ENCODE measurements at regions not wholly inside any gene's neighbourhood (a gene's known extent, or its start where the extent isn't known, plus 50 kb on each side); places are given as distances from the start of the nearest gene placed in this dataset.
"Not testable (repeated sequence)": the region's sequence is repeated elsewhere in the genome, so short reads cannot be mapped to it uniquely, and the experiment has no call there.

GRCh38 chr14:83153081-83153480 lies 1619.4 kb upstream of the SEL1L start:
- FAIRE-seq = no peak

- no peak for FAIRE-seq
These were observed 1628.8 kb upstream of the SEL1L start for GRCh38 chr14:83162361-83162929.

DNA sequence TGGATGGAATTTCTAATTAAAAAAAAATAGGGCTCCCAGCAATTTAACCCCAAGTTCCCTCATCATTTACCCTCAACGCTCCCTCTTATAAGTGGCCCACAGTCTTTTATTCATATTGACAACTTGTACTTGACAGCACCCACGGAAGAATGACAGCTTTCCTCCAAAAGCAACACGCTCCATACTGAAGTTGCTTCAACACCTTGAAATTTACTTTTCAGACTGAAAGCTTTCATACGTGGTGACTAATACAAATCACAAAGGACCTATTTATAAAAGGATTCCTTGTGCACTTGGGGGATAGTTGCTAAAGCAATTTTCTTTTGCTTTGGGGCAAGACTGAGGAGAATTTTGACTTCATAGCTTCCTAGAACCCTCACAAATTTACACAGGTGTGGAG lies 1629.4 kb upstream of the SEL1L start:
- FAIRE-seq = no peak

DNA sequence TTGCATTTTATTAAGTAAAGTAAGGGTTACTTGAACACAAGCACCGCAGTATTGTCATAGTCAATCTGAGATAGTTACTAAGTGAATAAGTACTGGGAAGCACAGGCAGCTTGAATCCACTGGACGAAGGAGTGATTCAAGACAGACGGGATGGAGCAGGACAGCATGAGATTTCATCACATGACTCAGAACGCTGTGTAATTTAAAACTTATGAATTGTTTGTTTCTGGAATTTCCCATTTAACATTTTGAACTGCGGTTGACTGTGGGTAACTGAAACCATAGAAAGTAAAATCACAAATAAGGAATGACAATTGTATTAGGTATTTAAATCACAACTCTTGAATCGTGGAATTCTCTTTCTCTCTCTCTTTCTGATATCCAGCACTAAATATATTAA lies 1630.4 kb upstream of the SEL1L start:
- no peak for FAIRE-seq

DNA sequence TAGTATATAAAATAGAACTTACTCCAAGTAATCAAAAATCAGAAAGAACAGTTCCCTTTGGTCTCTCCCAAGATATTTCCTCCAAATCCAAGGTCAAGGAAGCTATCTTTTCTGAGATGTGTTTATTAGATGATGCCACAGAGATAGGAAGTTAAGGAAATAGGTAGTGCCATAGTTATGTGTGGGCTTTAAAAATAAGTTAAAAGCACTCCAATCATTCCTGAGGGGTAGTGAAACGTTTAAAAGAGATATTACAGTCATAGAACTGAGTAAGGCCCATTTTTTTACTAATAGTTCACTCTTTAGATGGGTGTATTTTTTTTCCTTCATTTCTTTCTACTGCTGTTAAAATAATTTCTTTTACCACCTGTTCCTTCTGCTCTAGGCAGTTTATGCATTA lies 1630.9 kb upstream of the SEL1L start:
- no peak for FAIRE-seq

GRCh38 chr14:83170165-83170564 lies 1636.5 kb upstream of the SEL1L start:
- no peak for FAIRE-seq

DNA sequence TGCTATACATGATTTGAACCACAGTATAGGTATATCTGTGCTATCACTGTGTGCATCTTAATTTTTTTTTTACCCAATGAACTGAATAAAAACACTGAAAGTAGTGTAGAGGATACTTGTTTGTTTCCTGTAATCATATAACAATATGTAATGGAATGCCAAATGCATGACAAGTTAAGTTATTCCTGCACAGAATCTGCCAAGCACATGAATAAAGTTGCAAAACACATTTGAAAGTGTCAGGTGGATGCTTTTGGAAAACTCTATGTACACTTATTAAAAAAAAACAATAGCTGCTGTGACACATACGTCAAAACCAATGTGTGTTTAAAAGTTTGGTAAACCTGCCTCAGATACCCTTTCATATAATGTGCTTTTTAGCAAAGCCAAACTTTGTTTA lies 1638.1 kb upstream of the SEL1L start:
- no peak for FAIRE-seq

GRCh38 chr14:83172363-83172762 lies 1638.7 kb upstream of the SEL1L start:
- no peak for FAIRE-seq

- FAIRE-seq = no peak
These were observed 1640.0 kb upstream of the SEL1L start for GRCh38 chr14:83173687-83174086.

DNA sequence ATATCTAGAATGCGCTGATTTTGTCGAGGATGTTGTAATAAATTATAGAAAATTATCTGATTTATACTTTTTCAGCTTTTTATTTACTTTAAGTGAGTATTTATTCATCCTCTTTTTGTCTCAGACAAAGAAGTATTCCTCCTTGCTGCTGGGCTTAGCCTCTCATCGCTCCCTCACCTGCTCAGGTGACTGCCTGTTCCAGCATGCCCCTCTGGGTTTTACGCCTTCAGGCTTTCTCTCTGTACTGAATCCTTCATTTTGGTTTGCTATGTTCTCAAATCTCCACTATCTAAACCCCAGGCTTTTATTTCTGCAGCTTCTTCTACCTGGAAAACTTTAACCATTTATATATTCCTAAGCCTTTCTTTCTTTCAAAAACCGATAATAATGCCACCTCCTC lies 1650.9 kb upstream of the SEL1L start:
- FAIRE-seq = no peak

- FAIRE-seq = not testable (repeated sequence)
These were observed 1654.7 kb upstream of the SEL1L start for GRCh38 chr14:83188311-83188710.

- no peak for FAIRE-seq
These were observed 1662.6 kb upstream of the SEL1L start for GRCh38 chr14:83196236-83196635.

DNA sequence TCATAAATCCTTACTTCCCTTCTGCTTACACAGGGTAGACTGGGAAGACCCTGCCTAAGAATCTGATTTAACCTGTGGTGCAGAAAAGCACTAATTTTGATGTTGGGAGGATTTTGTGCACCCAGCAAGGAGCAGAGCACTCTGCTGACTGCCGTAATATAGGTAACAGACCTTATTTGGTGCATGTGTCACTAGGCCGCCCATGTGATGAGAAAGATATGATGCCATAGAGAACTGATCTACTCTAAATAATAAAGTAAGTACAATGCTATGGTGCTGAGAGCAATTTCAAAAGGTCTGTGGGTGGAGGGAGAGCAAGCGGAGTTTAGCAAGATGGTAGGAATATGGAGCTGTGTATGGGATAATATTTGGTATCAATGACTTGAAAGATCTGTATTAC lies 1663.6 kb upstream of the SEL1L start:
- no peak for FAIRE-seq

- FAIRE-seq = no peak
These were observed 1673.9 kb upstream of the SEL1L start for GRCh38 chr14:83207550-83207949.

DNA sequence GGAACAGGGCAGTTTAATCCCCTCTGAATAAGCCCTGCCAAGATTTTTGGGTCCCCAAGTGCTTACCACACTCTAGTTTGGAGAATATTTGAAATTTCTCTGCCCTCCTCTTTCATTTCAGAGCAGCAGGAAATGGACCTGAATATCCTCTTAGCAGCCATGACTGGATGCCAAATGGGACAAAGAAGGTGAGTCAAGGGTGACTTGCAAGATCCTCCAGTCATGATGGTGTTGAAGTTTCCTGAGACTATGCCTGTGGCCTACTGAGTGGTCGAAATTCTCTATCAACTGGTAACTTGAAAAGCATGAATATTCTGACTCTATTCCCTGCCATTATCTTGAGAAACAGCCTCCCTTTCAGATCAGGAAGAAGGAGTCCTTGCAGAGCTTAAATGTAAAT lies 1674.7 kb upstream of the SEL1L start:
- no peak for FAIRE-seq

- FAIRE-seq = no peak
These were observed 1683.8 kb upstream of the SEL1L start for GRCh38 chr14:83217492-83217891.

DNA sequence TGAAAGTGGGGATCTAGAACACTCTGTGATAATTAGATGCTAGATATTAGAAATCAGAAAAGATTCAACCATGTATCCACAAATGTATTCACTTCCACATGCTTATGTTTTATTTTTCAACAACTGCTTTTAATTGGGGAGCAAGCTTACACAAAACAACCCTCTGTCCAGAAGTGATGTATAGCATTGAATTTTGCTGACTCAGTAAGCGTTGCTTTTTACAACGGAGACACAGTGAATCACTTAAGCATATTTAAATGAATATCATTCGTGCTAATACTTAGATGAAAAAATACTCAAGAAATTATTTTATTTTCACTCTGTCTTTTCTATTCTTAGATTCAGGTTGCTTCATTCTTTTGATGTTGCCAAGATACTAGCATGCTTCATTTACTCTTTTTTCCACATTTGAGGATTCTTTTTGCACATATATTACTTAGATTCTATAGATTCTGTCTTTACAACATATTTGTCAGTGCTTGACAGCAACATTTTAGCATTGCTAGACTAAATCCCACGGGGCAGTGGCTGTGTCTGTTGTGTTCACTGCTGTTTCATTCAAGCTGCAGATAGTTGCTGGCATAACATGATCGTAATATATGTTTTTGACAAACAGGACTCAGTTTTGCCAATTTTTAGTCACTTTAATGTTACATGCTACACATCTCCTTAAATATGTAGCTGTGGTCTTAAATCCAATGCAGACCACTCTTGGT lies 1714.4 kb upstream of the SEL1L start:
- FAIRE-seq = no peak

- FAIRE-seq = peak; percentile 97
These were observed 1717.7 kb upstream of the SEL1L start for GRCh38 chr14:83251402-83251801.

- no peak for FAIRE-seq
These were observed 1720.2 kb upstream of the SEL1L start for GRCh38 chr14:83253870-83254269.

DNA sequence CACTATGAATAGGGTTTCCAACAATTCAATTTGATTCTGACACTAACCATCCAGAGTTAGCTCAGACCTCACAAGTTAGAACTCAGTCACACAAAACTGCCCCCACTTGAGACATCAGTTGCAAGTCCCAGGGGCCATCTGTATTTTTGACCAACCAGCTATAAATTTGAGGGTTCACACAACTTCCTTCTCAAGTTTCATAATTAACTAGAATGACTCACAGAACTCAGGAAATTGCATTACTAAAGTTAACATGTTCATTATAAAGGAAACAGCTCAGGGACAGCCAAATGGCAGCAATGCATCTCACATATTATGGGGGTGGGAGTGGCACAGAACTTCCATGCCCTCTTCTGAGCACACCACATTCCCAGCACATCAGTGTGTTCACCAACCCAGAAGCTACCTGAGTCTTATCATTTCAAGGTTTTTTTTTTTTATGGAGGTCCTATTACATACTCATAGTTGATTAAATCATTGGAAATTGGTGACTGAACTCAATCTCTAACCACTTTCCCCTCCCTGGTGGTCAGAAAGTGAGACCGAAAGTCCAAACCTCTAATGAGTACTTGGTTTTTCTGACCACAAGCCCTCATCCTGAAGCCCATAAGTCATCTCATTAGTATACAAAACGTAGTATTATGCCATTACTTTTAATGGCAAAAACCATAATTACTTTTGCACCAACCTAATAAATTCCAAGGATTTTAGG lies 1721.5 kb upstream of the SEL1L start:
- FAIRE-seq = no peak

GRCh38 chr14:83255727-83256090 lies 1722.1 kb upstream of the SEL1L start:
- FAIRE-seq = no peak

GRCh38 chr14:83257466-83258439 lies 1724.1 kb upstream of the SEL1L start:
- no peak for FAIRE-seq

- no peak for FAIRE-seq
These were observed 1727.1 kb upstream of the SEL1L start for GRCh38 chr14:83260751-83261150.
